CD4-positive, alpha-beta T cell (primary cell): ENCODE measurements at regions not wholly inside any gene's neighbourhood (a gene's known extent, or its start where the extent isn't known, plus 50 kb on each side); places are given as distances from the start of the nearest gene placed in this dataset.

Experiments
- ATAC-seq: fragments of 200-7000 bp; cut with Tn5 transposase; one replicate; pipeline ENCODE4 v1.10.0; 2022; ENCODE audit warnings: mild to moderate bottlenecking; ENCODE audit not compliant: poor library complexity
- CTCF ChIA-PET: fragments of 350-600 bp; sonication (Branson Sonifier 250); formaldehyde crosslinking; loops from one replicate; lab custom pipeline; 2021; ENCODE audit warnings: antibody characterized with exemption, inconsistent platforms; lab: Charles Lee
- POLR2A ChIA-PET: fragments of 350-600 bp; sonication (Branson Sonifier 250); formaldehyde crosslinking; loops from one replicate; lab custom pipeline; 2021; ENCODE audit warnings: antibody characterized with exemption, inconsistent platforms; lab: Charles Lee
- DNase-seq, 14 experiments: peaks; one replicate each; pipeline ENCODE4 v3.0.0-alpha.2; 2013 to 2020; ENCODE audit warnings: mixed read lengths in 2 of 14
- H3K27ac ChIP-seq, 2 donors: one replicate each; pipeline versions ENCODE4 v1.5.1 to v1.7.0; 2013; ENCODE audit warnings: low read length in 2 of 2, low read depth in 1 of 2, mild to moderate bottlenecking in 1 of 2
- H3K27me3 ChIP-seq, 2 experiments: 1 replicate in 1 of 2; 2 replicates in 1 of 2; pipeline versions ENCODE4 v1.6.1 to v1.7.0; 2013; ENCODE audit warnings: low read length in 2 of 2, control low read depth in 1 of 2, mild to moderate bottlenecking in 1 of 2, moderate library complexity in 1 of 2; ENCODE audit not compliant: insufficient read depth in 2 of 2, control insufficient read depth in 1 of 2
- H3K36me3 ChIP-seq: one replicate; pipeline ENCODE4 v1.6.1; 2013; ENCODE audit warnings: low read length, control low read depth; ENCODE audit not compliant: insufficient read depth
- H3K4me1 ChIP-seq: one replicate; pipeline ENCODE4 v1.6.1; 2013; ENCODE audit warnings: low read length, control low read depth; ENCODE audit not compliant: insufficient read depth
- H3K4me3 ChIP-seq: one replicate; pipeline ENCODE4 v1.5.1; 2013; ENCODE audit warnings: mild to moderate bottlenecking, low read length, moderate library complexity
- H3K9me3 ChIP-seq, 2 experiments: 1 replicate in 1 of 2; 2 replicates in 1 of 2; pipeline versions ENCODE4 v1.6.1 to v1.7.0; 2013; ENCODE audit warnings: low read length in 2 of 2, mild to moderate bottlenecking in 2 of 2, control low read depth in 1 of 2, moderate library complexity in 1 of 2; ENCODE audit not compliant: control insufficient read depth in 1 of 2, insufficient read depth in 1 of 2
- H3K27ac Mint-ChIP-seq: one replicate; pipeline ENCODE4 v1.8.0; 2020; ENCODE audit warnings: mixed read lengths
- H3K27me3 Mint-ChIP-seq: one replicate; pipeline ENCODE4 v1.8.0; 2021; ENCODE audit warnings: mixed read lengths
- H3K36me3 Mint-ChIP-seq: one replicate; pipeline ENCODE4 v1.8.0; 2021; ENCODE audit warnings: low read depth, mixed read lengths
- H3K4me1 Mint-ChIP-seq: one replicate; pipeline ENCODE4 v1.8.0; 2021; ENCODE audit warnings: low read depth, mixed read lengths
- H3K4me3 Mint-ChIP-seq: one replicate; pipeline ENCODE4 v1.8.0; 2020; ENCODE audit warnings: mild to moderate bottlenecking, mixed read lengths
- H3K9me3 Mint-ChIP-seq: one replicate; pipeline ENCODE4 v1.8.0; 2020; ENCODE audit warnings: mixed read lengths
- intact Hi-C, 2 experiments: fragments of 100-400 bp; cut with DNase I in 1 of 2; cut with micrococcal nuclease in 1 of 2; formaldehyde crosslinking; loops; one replicate each; pipeline versions ENCODE4 v1.15.1 to v1.9.0; 2023 to 2025; cut with DNase I, micrococcal nuclease
- TF ChIP-seq, protein P1 (sequence below): fragments of 200-600 bp; IDR thresholded peaks from one replicate; pipeline ENCODE4 v1.8.0; 2022; ENCODE audit warnings: antibody characterized with exemption, mild to moderate bottlenecking

DNA sequence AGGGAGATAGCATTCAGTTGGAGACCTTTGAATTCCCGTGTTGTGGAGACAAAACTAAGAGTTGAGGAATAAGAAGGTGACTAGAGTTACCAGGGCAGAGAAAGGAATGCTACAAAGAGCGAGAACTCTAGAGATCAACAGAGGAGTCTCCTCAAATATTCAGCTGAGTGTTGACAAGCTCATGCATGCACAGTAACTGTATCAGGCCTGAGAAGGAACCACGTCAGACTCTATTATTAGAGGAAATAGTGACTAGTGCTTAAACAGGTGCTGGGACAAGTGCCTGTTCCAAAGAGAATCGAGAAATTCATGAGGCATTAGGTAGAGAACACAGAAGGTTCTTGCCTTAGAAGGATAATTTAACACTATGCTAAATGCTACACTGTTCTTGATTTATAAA, 333.8 kb upstream of the CHORDC1 start:
- CTCF ChIA-PET: no interaction called here

DNA sequence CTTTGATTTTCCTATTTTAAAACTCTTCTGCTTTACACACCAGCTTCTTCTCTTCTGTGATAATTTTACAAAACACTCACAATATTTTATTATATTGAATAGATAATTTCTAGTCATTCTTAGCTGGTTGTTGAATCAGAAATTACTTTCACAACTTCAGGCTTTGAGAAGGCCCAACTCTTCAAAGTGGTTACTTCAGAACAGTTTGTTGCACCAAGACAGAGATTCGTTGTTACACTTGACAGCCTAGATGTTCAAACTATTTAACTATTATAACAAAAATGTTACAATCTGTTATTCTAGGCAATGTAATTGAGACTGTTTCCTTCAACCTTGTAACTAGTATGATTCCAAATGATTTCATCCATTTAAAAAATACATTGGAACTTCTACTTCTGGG, 333.2 kb upstream of the CHORDC1 start:
- Histone ChIP-seq H3K4me1 (no peaks in the 10 kb centered on the region), H3K9me3 (peaks cover 9 to 13% of the 10 kb centered on the region in 2 experiments), H3K36me3 (no peaks in the 10 kb centered on the region), H3K4me3 (no peak overlapping the region), H3K27me3 (no peaks in the 10 kb centered on the region), H3K27ac (no peak overlapping the region)
- no peaks in the 10 kb centered on the region for H3K36me3 Mint-ChIP-seq
- no peak overlapping the region for H3K4me3 Mint-ChIP-seq
- intact Hi-C loops: no loop called here
- no peaks in the 10 kb centered on the region for H3K27me3 Mint-ChIP-seq
- ChIA-PET CTCF (no interaction called here), POLR2A (no interaction called here)
- TF ChIP-seq, protein P1, sequence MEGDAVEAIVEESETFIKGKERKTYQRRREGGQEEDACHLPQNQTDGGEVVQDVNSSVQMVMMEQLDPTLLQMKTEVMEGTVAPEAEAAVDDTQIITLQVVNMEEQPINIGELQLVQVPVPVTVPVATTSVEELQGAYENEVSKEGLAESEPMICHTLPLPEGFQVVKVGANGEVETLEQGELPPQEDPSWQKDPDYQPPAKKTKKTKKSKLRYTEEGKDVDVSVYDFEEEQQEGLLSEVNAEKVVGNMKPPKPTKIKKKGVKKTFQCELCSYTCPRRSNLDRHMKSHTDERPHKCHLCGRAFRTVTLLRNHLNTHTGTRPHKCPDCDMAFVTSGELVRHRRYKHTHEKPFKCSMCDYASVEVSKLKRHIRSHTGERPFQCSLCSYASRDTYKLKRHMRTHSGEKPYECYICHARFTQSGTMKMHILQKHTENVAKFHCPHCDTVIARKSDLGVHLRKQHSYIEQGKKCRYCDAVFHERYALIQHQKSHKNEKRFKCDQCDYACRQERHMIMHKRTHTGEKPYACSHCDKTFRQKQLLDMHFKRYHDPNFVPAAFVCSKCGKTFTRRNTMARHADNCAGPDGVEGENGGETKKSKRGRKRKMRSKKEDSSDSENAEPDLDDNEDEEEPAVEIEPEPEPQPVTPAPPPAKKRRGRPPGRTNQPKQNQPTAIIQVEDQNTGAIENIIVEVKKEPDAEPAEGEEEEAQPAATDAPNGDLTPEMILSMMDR: no peak
- ATAC-seq (no peak), DNase-seq (no peak)
- no peaks in the 10 kb centered on the region for H3K4me1 Mint-ChIP-seq
- no peak overlapping the region for H3K27ac Mint-ChIP-seq
- peaks cover 14% of the 10 kb centered on the region for H3K9me3 Mint-ChIP-seq

More for the DNA sequence above, 333.8 kb upstream of the CHORDC1 start:
- Histone ChIP-seq H3K9me3 (peaks cover 9 to 13% of the 10 kb centered on the region in 2 experiments), H3K4me3 (no peak overlapping the region), H3K4me1 (no peaks in the 10 kb centered on the region), H3K27me3 (no peaks in the 10 kb centered on the region), H3K36me3 (no peaks in the 10 kb centered on the region), H3K27ac (no peak overlapping the region)
- Mint-ChIP-seq H3K27me3 (no peaks in the 10 kb centered on the region), H3K4me1 (no peaks in the 10 kb centered on the region), H3K36me3 (no peaks in the 10 kb centered on the region), H3K9me3 (peaks cover 15% of the 10 kb centered on the region), H3K27ac (no peak overlapping the region), H3K4me3 (no peak overlapping the region)
- TF ChIP-seq, protein P1: no peak
- intact Hi-C loops: no loop called here
- no peak for DNase-seq
- no peak for ATAC-seq
- POLR2A ChIA-PET: no interaction called here

DNA sequence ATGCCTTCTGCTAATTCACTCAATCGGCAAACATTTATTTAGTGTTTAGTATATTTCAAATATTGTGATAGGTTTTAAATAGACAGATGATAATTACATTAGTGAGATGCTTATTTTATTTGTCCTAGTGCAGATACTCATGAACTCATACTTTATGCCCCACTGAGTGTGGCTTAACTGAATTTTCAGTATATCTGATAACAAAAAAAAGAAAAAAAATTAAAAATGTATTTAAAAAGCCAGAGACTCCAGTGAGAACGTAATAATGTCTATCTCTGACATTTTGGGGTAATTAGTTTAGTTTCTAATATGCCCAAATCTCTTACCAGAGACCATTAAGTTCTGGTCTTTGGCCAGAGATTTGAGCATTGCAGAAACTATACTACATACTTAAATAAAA, 332.6 kb upstream of the CHORDC1 start:
- peaks cover 9 to 13% of the 10 kb centered on the region in 2 experiments for H3K9me3 ChIP-seq
- H3K4me3 ChIP-seq: no peak overlapping the region
- no peaks in the 10 kb centered on the region for H3K36me3 Mint-ChIP-seq
- H3K4me1 Mint-ChIP-seq: no peaks in the 10 kb centered on the region
- H3K36me3 ChIP-seq: no peaks in the 10 kb centered on the region
- CTCF ChIA-PET: no interaction called here
- POLR2A ChIA-PET: no interaction called here
- TF ChIP-seq, protein P1: no peak
- DNase-seq (no peak), ATAC-seq (no peak)
- no peak overlapping the region for H3K27ac ChIP-seq
- H3K9me3 Mint-ChIP-seq: peaks cover 12% of the 10 kb centered on the region
- H3K27me3 ChIP-seq: no peaks in the 10 kb centered on the region
- intact Hi-C loops: no loop called here
- H3K4me1 ChIP-seq: no peaks in the 10 kb centered on the region
- no peak overlapping the region for H3K4me3 Mint-ChIP-seq
- H3K27me3 Mint-ChIP-seq: no peaks in the 10 kb centered on the region
- no peak overlapping the region for H3K27ac Mint-ChIP-seq
